Hepatocyte (in vitro differentiated cells): ENCODE measurements at regions not wholly inside any gene's neighbourhood (a gene's known extent, or its start where the extent isn't known, plus 50 kb on each side); places are given as distances from the start of the nearest gene placed in this dataset.

Experiments
- DNase-seq: peaks from one replicate; pipeline ENCODE4 v3.0.0-alpha.2; 2016; ENCODE audit warnings: low spot score
- H2AFZ ChIP-seq: fragments of 200-600 bp; sonication (generic); 2 replicates; pipeline ENCODE4 v1.6.0; 2016; ENCODE audit warnings: antibody characterized with exemption, mild to moderate bottlenecking
- H3K27ac ChIP-seq: fragments of 200-600 bp; sonication (generic); 2 replicates; pipeline ENCODE4 v1.5.1; 2016; ENCODE audit warnings: mild to moderate bottlenecking
- H3K27me3 ChIP-seq: fragments of 200-600 bp; sonication (generic); 2 replicates; pipeline ENCODE4 v1.6.1; 2016
- H3K36me3 ChIP-seq: fragments of 200-600 bp; sonication (generic); replicated peaks from 2 replicates; pipeline ENCODE4 v1.5.1; 2016; ENCODE audit warnings: low read depth; ENCODE audit not compliant: insufficient read depth
- H3K4me1 ChIP-seq: fragments of 200-600 bp; sonication (generic); 2 replicates; pipeline ENCODE4 v1.5.1; 2016; ENCODE audit warnings: mild to moderate bottlenecking, moderate library complexity; ENCODE audit not compliant: insufficient read depth
- H3K4me2 ChIP-seq: fragments of 200-600 bp; sonication (generic); 2 replicates; pipeline ENCODE4 v1.6.0; 2016
- H3K4me3 ChIP-seq: fragments of 200-600 bp; sonication (generic); 2 replicates; pipeline ENCODE4 v1.5.1; 2016; ENCODE audit warnings: mild to moderate bottlenecking
- H3K79me2 ChIP-seq: fragments of 200-600 bp; sonication (generic); 2 replicates; pipeline ENCODE4 v1.6.0; 2017; ENCODE audit warnings: mild to moderate bottlenecking
- H3K9me2 ChIP-seq: fragments of 200-600 bp; sonication (generic); replicated peaks from 2 replicates; pipeline ENCODE4 v1.6.0; 2017; ENCODE audit warnings: mild to moderate bottlenecking; ENCODE audit not compliant: insufficient read depth
- H3K9me3 ChIP-seq: fragments of 200-600 bp; sonication (generic); 2 replicates; pipeline ENCODE4 v1.5.1; 2016; ENCODE audit warnings: low read depth, mild to moderate bottlenecking
- H4K20me1 ChIP-seq: fragments of 200-600 bp; sonication (generic); 2 replicates; pipeline ENCODE4 v1.6.0; 2016; ENCODE audit warnings: mild to moderate bottlenecking; ENCODE audit not compliant: insufficient read depth, poor library complexity, severe bottlenecking
- CTCF ChIP-seq: fragments of 200-600 bp; sonication (generic); IDR thresholded peaks from 2 replicates; pipeline ENCODE4 v1.5.1; 2016; ENCODE audit warnings: antibody characterized with exemption, mild to moderate bottlenecking; ENCODE audit not compliant: poor library complexity
- EZH2 ChIP-seq: fragments of 200-600 bp; sonication (generic); IDR thresholded peaks from 2 replicates; pipeline ENCODE4 v1.6.1; 2016; ENCODE audit warnings: antibody characterized with exemption, mild to moderate bottlenecking, borderline replicate concordance
- EZH2phosphoT487 ChIP-seq: fragments of 200-600 bp; sonication (generic); IDR thresholded peaks from one replicate; pipeline ENCODE4 v1.6.1; 2018; ENCODE audit warnings: antibody characterized with exemption, mild to moderate bottlenecking, low read depth, moderate library complexity; ENCODE audit not compliant: unreplicated experiment, severe bottlenecking
- whole genome bisulfite sequencing: methylation state at CpG from one replicate; pipeline ENCODE4 v1.1.6; 2016; ENCODE audit warnings: low lambda C conversion rate; ENCODE audit errors: missing lambda C conversion rate; 5-methylcytosine and 5-hydroxymethylcytosine counted together

- H3K36me3 ChIP-seq, result no peaks in the 10 kb centered on the region
- no peak overlapping the region for H2AFZ ChIP-seq
- H3K27me3 ChIP-seq, result no peaks in the 10 kb centered on the region
- no peak overlapping the region for H3K4me3 ChIP-seq
- H3K4me2 ChIP-seq, result no peak overlapping the region
- no peaks in the 10 kb centered on the region for H3K4me1 ChIP-seq
- no peak for DNase-seq
- TF ChIP-seq EZH2, result no peak
- no peak for TF ChIP-seq CTCF
- no peak for TF ChIP-seq EZH2phosphoT487
- H3K9me3 ChIP-seq, result no peaks in the 10 kb centered on the region
- no peaks in the 10 kb centered on the region for H3K79me2 ChIP-seq
- no peaks in the 10 kb centered on the region for H4K20me1 ChIP-seq
- no peak overlapping the region for H3K27ac ChIP-seq
- no peaks in the 10 kb centered on the region for H3K9me2 ChIP-seq
- 97% methylated on average over 3 of the region's 3 CpGs for WGBS
These were observed 170.2 kb downstream of the SUCNR1 start for GRCh38 chr3:152043620-152044019.

GRCh38 chr3:152046280-152046679 lies 172.8 kb downstream of the SUCNR1 start:
- Histone ChIP-seq H3K36me3 (no peaks in the 10 kb centered on the region), H3K9me3 (no peaks in the 10 kb centered on the region), H2AFZ (no peak overlapping the region), H3K4me3 (no peak overlapping the region), H3K9me2 (no peaks in the 10 kb centered on the region), H3K79me2 (no peaks in the 10 kb centered on the region), H3K27ac (no peak overlapping the region), H3K4me2 (no peak overlapping the region), H3K4me1 (peaks cover 3% of the 10 kb centered on the region), H3K27me3 (no peaks in the 10 kb centered on the region), H4K20me1 (no peaks in the 10 kb centered on the region)
- TF ChIP-seq CTCF (no peak), EZH2 (no peak), EZH2phosphoT487 (no peak)
- 95% methylated on average over 2 of the region's 2 CpGs for WGBS
- DNase-seq, result no peak

- Histone ChIP-seq H3K36me3 (no peaks in the 10 kb centered on the region), H2AFZ (no peak overlapping the region), H3K27ac (no peak overlapping the region), H3K4me1 (peaks cover 9% of the 10 kb centered on the region), H3K27me3 (no peaks in the 10 kb centered on the region), H3K4me2 (no peak overlapping the region), H3K4me3 (no peak overlapping the region), H3K79me2 (no peaks in the 10 kb centered on the region), H3K9me2 (no peaks in the 10 kb centered on the region), H3K9me3 (no peaks in the 10 kb centered on the region), H4K20me1 (no peaks in the 10 kb centered on the region)
- DNase-seq, result no peak
- no peak for TF ChIP-seq EZH2phosphoT487
- TF ChIP-seq EZH2, result no peak
- no peak for TF ChIP-seq CTCF
These were observed 174.0 kb downstream of the SUCNR1 start for GRCh38 chr3:152047465-152047864.

- no peaks in the 10 kb centered on the region for H3K36me3 ChIP-seq
- no peak overlapping the region for H3K27ac ChIP-seq
- DNase-seq, result no peak
- no peak for TF ChIP-seq CTCF
- no peak for TF ChIP-seq EZH2phosphoT487
- TF ChIP-seq EZH2, result no peak
- H2AFZ ChIP-seq, result no peak overlapping the region
- H3K9me2 ChIP-seq, result no peaks in the 10 kb centered on the region
- peaks cover 9% of the 10 kb centered on the region for H3K4me1 ChIP-seq
- H3K4me3 ChIP-seq, result no peak overlapping the region
- no peaks in the 10 kb centered on the region for H3K9me3 ChIP-seq
- WGBS, result 79% methylated on average over 1 of the region's 1 CpG
- no peaks in the 10 kb centered on the region for H3K27me3 ChIP-seq
- no peak overlapping the region for H3K4me2 ChIP-seq
- H3K79me2 ChIP-seq, result no peaks in the 10 kb centered on the region
- no peaks in the 10 kb centered on the region for H4K20me1 ChIP-seq
These were observed 175.4 kb downstream of the SUCNR1 start for GRCh38 chr3:152048831-152049230.
